WTC11 (cell line): ENCODE measurements at regions not wholly inside any gene's neighbourhood (a gene's known extent, or its start where the extent isn't known, plus 50 kb on each side); places are given as distances from the start of the nearest gene placed in this dataset.

ENCODE experiments used
- ATAC-seq: fragments of 200-7000 bp; cut with Tn5 transposase; 2 replicates; pipeline ENCODE4 v1.10.0; 2021; ENCODE audit warnings: mild to moderate bottlenecking, moderate library complexity
- CTCF ChIA-PET: fragments of 300-600 bp; sonication (Branson Sonifier 250); formaldehyde crosslinking; loops from one replicate; lab custom pipeline; 2021; ENCODE audit warnings: antibody characterized with exemption; lab: Charles Lee
- POLR2A ChIA-PET: fragments of 350-600 bp; sonication (Branson Sonifier 250); formaldehyde crosslinking; loops from one replicate; lab custom pipeline; 2021; ENCODE audit warnings: antibody characterized with exemption; lab: Charles Lee
- DNase-seq: peaks from one replicate; pipeline ENCODE4 v3.0.0; 2021; ENCODE audit warnings: low spot score
- H3K27ac Mint-ChIP-seq: 2 replicates; pipeline ENCODE4 v1.8.0; 2021; ENCODE audit warnings: mixed read lengths
- H3K27me3 Mint-ChIP-seq: 2 replicates; pipeline ENCODE4 v1.8.0; 2021; ENCODE audit warnings: low read depth, mild to moderate bottlenecking, moderate library complexity, mixed read lengths
- H3K36me3 Mint-ChIP-seq: 2 replicates; pipeline ENCODE4 v1.8.0; 2021; ENCODE audit warnings: mixed read lengths
- H3K4me1 Mint-ChIP-seq: 2 replicates; pipeline ENCODE4 v1.8.0; 2022; ENCODE audit warnings: mixed read lengths
- H3K4me3 Mint-ChIP-seq: 2 replicates; pipeline ENCODE4 v1.8.0; 2021; ENCODE audit warnings: mild to moderate bottlenecking, moderate library complexity, mixed read lengths
- H3K9me3 Mint-ChIP-seq: 2 replicates; pipeline ENCODE4 v1.8.0; 2021; ENCODE audit warnings: mixed read lengths
- CREB1 ChIP-seq: sonication (generic); formaldehyde crosslinking; IDR thresholded peaks from 2 replicates; pipeline ENCODE4 v1.8.0; 2023; ENCODE audit warnings: mild to moderate bottlenecking, missing genetic modification reagents
- ELF4 ChIP-seq: sonication (generic); formaldehyde crosslinking; IDR thresholded peaks from 2 replicates; pipeline ENCODE4 v1.8.1; 2022; ENCODE audit warnings: low read depth, mild to moderate bottlenecking, moderate library complexity, missing genetic modification reagents
- ESRRA ChIP-seq: sonication (generic); formaldehyde crosslinking; IDR thresholded peaks from 2 replicates; pipeline ENCODE4 v1.8.1; 2022; ENCODE audit warnings: mild to moderate bottlenecking, missing genetic modification reagents, borderline replicate concordance
- ETV6 ChIP-seq: sonication (generic); formaldehyde crosslinking; IDR thresholded peaks from 2 replicates; pipeline ENCODE4 v1.8.1; 2022; ENCODE audit warnings: mild to moderate bottlenecking, missing genetic modification reagents
- IRF2 ChIP-seq: sonication (generic); formaldehyde crosslinking; IDR thresholded peaks from 2 replicates; pipeline ENCODE4 v1.8.0; 2022; ENCODE audit warnings: low read depth, missing genetic modification reagents, borderline replicate concordance
- NFATC4 ChIP-seq: fragments of 250-450 bp; sonication (Bioruptor Pico); IDR thresholded peaks from 2 replicates; pipeline ENCODE4 v1.9.0; 2021; ENCODE audit warnings: mild to moderate bottlenecking
- RORB ChIP-seq: fragments of 250-450 bp; sonication (Bioruptor Pico); IDR thresholded peaks from 2 replicates; pipeline ENCODE4 v1.9.0; 2021; ENCODE audit warnings: mild to moderate bottlenecking
- SP1 ChIP-seq: sonication (generic); formaldehyde crosslinking; conservative IDR thresholded peaks from 2 replicates; pipeline ENCODE4 v1.8.1; 2022; ENCODE audit warnings: missing genetic modification reagents
- TCF7 ChIP-seq: sonication (generic); formaldehyde crosslinking; IDR thresholded peaks from 2 replicates; pipeline ENCODE4 v1.8.0; 2022; ENCODE audit warnings: mild to moderate bottlenecking, low read depth, missing genetic modification reagents, moderate library complexity
- ZNF138 ChIP-seq: sonication (generic); formaldehyde crosslinking; conservative IDR thresholded peaks from 2 replicates; pipeline ENCODE4 v1.8.1; 2022; ENCODE audit warnings: mild to moderate bottlenecking, moderate library complexity, missing genetic modification reagents
- ZNF263 ChIP-seq: sonication (generic); formaldehyde crosslinking; IDR thresholded peaks from 2 replicates; pipeline ENCODE4 v1.8.1; 2022; ENCODE audit warnings: low read depth, mild to moderate bottlenecking, moderate library complexity, missing genetic modification reagents
- TF ChIP-seq, protein P1 (sequence below): sonication (generic); formaldehyde crosslinking; IDR thresholded peaks from 2 replicates; pipeline ENCODE4 v1.8.1; 2023; ENCODE audit warnings: mild to moderate bottlenecking, missing genetic modification reagents
- TF ChIP-seq, protein P2 (sequence below): sonication (generic); formaldehyde crosslinking; IDR thresholded peaks from 2 replicates; pipeline ENCODE4 v1.8.1; 2023; ENCODE audit warnings: mild to moderate bottlenecking, missing genetic modification reagents
- TF ChIP-seq, protein P3 (sequence below): sonication (generic); formaldehyde crosslinking; IDR thresholded peaks from 2 replicates; pipeline ENCODE4 v1.8.1; 2023; ENCODE audit warnings: mild to moderate bottlenecking, missing genetic modification reagents, borderline replicate concordance
- TF ChIP-seq, protein P4 (sequence below): fragments of 250-450 bp; sonication (Bioruptor Pico); IDR thresholded peaks from 2 replicates; pipeline ENCODE4 v2.1.2; 2022; ENCODE audit warnings: mild to moderate bottlenecking, moderate library complexity
- TF ChIP-seq, protein P5 (sequence below): fragments of 250-450 bp; sonication (Bioruptor Pico); conservative IDR thresholded peaks from 2 replicates; pipeline ENCODE4 v1.9.0; 2021; ENCODE audit warnings: mild to moderate bottlenecking
- TF ChIP-seq, protein P6 (sequence below): sonication (generic); formaldehyde crosslinking; IDR thresholded peaks from 2 replicates; pipeline ENCODE4 v1.8.1; 2022; ENCODE audit warnings: low read depth, missing genetic modification reagents, borderline replicate concordance
- TF ChIP-seq, protein P7 (sequence below): sonication (generic); formaldehyde crosslinking; IDR thresholded peaks from 2 replicates; pipeline ENCODE4 v1.8.0; 2023; ENCODE audit warnings: missing genetic modification reagents, mild to moderate bottlenecking, borderline replicate concordance
- TF ChIP-seq, protein P8 (sequence below): sonication (generic); formaldehyde crosslinking; IDR thresholded peaks from 2 replicates; pipeline ENCODE4 v1.8.1; 2023; ENCODE audit warnings: mild to moderate bottlenecking, missing genetic modification reagents, moderate library complexity

DNA sequence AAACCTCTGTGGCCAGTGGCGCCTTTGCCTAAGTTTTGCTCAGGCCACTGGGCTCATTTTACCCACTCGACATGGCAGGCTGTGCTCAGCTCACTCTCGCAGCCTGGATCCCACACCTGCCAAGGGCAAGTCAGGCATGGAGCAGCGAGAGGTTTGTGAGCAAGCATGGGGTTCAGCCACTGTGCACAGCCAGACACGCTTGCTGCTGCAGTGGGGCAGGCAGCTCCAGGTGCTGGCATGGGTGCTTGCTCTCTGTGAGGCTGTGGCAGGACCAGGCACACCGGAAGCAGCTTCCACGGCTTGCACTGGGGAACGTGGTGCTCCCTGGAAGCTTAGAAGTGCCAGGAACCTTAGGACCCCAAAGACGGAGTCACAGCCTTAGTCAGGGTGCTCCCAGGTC is 470.1 kb downstream of the CDH9 start:
- no peak for DNase-seq
- ATAC-seq, result no peak
- H3K36me3 Mint-ChIP-seq, result peaks cover 14% of the 10 kb centered on the region
- H3K4me1 Mint-ChIP-seq, result peaks cover 4% of the 10 kb centered on the region
- POLR2A ChIA-PET, result no interaction called here
- CTCF ChIA-PET, result no interaction called here
- H3K4me3 Mint-ChIP-seq, result no peak overlapping the region
- H3K27me3 Mint-ChIP-seq, result no peaks in the 10 kb centered on the region
- no peak overlapping the region for H3K27ac Mint-ChIP-seq
- peaks cover 24% of the 10 kb centered on the region for H3K9me3 Mint-ChIP-seq
- TF ChIP-seq CREB1 (CRISPR knock-in tag) (no peak), NFATC4 (CRISPR knock-in tag) (no peak), ETV6 (no peak), TCF7 (CRISPR knock-in tag) (no peak), ELF4 (CRISPR knock-in tag) (no peak), RORB (CRISPR knock-in tag) (no peak), ESRRA (CRISPR knock-in tag) (no peak), ZNF138 (no peak), SP1 (CRISPR knock-in tag) (no peak), ZNF263 (CRISPR knock-in tag) (no peak), IRF2 (no peak)
- TF ChIP-seq, protein P1, sequence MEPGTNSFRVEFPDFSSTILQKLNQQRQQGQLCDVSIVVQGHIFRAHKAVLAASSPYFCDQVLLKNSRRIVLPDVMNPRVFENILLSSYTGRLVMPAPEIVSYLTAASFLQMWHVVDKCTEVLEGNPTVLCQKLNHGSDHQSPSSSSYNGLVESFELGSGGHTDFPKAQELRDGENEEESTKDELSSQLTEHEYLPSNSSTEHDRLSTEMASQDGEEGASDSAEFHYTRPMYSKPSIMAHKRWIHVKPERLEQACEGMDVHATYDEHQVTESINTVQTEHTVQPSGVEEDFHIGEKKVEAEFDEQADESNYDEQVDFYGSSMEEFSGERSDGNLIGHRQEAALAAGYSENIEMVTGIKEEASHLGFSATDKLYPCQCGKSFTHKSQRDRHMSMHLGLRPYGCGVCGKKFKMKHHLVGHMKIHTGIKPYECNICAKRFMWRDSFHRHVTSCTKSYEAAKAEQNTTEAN (CRISPR knock-in tag), result no peak
- TF ChIP-seq, protein P2, sequence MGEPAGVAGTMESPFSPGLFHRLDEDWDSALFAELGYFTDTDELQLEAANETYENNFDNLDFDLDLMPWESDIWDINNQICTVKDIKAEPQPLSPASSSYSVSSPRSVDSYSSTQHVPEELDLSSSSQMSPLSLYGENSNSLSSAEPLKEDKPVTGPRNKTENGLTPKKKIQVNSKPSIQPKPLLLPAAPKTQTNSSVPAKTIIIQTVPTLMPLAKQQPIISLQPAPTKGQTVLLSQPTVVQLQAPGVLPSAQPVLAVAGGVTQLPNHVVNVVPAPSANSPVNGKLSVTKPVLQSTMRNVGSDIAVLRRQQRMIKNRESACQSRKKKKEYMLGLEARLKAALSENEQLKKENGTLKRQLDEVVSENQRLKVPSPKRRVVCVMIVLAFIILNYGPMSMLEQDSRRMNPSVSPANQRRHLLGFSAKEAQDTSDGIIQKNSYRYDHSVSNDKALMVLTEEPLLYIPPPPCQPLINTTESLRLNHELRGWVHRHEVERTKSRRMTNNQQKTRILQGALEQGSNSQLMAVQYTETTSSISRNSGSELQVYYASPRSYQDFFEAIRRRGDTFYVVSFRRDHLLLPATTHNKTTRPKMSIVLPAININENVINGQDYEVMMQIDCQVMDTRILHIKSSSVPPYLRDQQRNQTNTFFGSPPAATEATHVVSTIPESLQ (CRISPR knock-in tag), result no peak
- TF ChIP-seq, protein P3, sequence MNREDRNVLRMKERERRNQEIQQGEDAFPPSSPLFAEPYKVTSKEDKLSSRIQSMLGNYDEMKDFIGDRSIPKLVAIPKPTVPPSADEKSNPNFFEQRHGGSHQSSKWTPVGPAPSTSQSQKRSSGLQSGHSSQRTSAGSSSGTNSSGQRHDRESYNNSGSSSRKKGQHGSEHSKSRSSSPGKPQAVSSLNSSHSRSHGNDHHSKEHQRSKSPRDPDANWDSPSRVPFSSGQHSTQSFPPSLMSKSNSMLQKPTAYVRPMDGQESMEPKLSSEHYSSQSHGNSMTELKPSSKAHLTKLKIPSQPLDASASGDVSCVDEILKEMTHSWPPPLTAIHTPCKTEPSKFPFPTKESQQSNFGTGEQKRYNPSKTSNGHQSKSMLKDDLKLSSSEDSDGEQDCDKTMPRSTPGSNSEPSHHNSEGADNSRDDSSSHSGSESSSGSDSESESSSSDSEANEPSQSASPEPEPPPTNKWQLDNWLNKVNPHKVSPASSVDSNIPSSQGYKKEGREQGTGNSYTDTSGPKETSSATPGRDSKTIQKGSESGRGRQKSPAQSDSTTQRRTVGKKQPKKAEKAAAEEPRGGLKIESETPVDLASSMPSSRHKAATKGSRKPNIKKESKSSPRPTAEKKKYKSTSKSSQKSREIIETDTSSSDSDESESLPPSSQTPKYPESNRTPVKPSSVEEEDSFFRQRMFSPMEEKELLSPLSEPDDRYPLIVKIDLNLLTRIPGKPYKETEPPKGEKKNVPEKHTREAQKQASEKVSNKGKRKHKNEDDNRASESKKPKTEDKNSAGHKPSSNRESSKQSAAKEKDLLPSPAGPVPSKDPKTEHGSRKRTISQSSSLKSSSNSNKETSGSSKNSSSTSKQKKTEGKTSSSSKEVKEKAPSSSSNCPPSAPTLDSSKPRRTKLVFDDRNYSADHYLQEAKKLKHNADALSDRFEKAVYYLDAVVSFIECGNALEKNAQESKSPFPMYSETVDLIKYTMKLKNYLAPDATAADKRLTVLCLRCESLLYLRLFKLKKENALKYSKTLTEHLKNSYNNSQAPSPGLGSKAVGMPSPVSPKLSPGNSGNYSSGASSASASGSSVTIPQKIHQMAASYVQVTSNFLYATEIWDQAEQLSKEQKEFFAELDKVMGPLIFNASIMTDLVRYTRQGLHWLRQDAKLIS (CRISPR knock-in tag), result no peak
- TF ChIP-seq, protein P4, sequence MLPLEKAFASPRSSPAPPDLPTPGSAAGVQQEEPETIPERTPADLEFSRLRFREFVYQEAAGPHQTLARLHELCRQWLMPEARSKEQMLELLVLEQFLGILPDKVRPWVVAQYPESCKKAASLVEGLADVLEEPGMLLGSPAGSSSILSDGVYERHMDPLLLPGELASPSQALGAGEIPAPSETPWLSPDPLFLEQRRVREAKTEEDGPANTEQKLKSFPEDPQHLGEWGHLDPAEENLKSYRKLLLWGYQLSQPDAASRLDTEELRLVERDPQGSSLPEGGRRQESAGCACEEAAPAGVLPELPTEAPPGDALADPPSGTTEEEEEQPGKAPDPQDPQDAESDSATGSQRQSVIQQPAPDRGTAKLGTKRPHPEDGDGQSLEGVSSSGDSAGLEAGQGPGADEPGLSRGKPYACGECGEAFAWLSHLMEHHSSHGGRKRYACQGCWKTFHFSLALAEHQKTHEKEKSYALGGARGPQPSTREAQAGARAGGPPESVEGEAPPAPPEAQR (CRISPR knock-in tag), result no peak
- TF ChIP-seq, protein P5, sequence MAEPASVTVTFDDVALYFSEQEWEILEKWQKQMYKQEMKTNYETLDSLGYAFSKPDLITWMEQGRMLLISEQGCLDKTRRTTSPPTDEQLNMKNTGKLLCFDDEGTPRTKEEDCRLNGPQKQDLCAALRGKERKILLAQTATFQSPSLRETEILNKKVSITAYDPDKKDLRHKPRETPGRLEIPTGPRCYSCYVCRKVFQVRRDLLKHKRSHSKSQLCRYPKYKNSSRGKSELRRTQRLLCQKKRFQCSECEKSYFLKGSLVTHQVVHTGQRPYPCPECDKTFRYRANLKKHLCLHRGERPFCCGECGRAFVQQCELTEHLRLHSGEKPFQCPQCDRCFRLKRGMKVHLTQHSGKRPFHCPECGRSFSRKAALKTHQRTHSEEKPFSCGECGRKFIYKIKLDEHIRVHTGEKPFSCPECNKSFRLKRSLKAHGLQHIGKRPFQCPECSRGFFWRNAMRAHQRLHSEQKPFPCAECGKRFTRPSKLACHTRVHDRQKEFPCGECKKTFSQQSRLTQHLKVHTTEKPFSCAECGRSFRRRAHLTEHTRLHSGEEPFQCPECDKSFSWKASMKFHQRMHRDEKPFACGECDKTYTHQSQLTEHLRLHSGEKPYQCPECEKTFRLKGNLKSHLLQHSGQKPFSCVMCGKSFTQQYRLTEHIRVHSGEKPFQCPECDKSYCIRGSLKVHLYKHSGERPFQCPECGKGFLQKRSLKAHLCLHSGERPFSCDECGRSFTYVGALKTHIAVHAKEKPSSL (CRISPR knock-in tag), result no peak
- TF ChIP-seq, protein P6, sequence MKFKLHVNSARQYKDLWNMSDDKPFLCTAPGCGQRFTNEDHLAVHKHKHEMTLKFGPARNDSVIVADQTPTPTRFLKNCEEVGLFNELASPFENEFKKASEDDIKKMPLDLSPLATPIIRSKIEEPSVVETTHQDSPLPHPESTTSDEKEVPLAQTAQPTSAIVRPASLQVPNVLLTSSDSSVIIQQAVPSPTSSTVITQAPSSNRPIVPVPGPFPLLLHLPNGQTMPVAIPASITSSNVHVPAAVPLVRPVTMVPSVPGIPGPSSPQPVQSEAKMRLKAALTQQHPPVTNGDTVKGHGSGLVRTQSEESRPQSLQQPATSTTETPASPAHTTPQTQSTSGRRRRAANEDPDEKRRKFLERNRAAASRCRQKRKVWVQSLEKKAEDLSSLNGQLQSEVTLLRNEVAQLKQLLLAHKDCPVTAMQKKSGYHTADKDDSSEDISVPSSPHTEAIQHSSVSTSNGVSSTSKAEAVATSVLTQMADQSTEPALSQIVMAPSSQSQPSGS (CRISPR knock-in tag), result no peak
- TF ChIP-seq, protein P7, sequence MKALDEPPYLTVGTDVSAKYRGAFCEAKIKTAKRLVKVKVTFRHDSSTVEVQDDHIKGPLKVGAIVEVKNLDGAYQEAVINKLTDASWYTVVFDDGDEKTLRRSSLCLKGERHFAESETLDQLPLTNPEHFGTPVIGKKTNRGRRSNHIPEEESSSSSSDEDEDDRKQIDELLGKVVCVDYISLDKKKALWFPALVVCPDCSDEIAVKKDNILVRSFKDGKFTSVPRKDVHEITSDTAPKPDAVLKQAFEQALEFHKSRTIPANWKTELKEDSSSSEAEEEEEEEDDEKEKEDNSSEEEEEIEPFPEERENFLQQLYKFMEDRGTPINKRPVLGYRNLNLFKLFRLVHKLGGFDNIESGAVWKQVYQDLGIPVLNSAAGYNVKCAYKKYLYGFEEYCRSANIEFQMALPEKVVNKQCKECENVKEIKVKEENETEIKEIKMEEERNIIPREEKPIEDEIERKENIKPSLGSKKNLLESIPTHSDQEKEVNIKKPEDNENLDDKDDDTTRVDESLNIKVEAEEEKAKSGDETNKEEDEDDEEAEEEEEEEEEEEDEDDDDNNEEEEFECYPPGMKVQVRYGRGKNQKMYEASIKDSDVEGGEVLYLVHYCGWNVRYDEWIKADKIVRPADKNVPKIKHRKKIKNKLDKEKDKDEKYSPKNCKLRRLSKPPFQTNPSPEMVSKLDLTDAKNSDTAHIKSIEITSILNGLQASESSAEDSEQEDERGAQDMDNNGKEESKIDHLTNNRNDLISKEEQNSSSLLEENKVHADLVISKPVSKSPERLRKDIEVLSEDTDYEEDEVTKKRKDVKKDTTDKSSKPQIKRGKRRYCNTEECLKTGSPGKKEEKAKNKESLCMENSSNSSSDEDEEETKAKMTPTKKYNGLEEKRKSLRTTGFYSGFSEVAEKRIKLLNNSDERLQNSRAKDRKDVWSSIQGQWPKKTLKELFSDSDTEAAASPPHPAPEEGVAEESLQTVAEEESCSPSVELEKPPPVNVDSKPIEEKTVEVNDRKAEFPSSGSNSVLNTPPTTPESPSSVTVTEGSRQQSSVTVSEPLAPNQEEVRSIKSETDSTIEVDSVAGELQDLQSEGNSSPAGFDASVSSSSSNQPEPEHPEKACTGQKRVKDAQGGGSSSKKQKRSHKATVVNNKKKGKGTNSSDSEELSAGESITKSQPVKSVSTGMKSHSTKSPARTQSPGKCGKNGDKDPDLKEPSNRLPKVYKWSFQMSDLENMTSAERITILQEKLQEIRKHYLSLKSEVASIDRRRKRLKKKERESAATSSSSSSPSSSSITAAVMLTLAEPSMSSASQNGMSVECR, result no peak
- TF ChIP-seq, protein P8, sequence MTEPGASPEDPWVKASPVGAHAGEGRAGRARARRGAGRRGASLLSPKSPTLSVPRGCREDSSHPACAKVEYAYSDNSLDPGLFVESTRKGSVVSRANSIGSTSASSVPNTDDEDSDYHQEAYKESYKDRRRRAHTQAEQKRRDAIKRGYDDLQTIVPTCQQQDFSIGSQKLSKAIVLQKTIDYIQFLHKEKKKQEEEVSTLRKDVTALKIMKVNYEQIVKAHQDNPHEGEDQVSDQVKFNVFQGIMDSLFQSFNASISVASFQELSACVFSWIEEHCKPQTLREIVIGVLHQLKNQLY, result no peak
